NCI-H2107 (cell line): ENCODE measurements at regions not wholly inside any gene's neighbourhood (a gene's known extent, or its start where the extent isn't known, plus 50 kb on each side); places are given as distances from the start of the nearest gene placed in this dataset.
"Not testable (repeated sequence)": the region's sequence is repeated elsewhere in the genome, so short reads cannot be mapped to it uniquely, and the experiment has no call there.

Experiments
- DNase-seq: peaks from one replicate; lab custom pipeline; 2025; lab: John Stamatoyannopoulos, UW

DNA sequence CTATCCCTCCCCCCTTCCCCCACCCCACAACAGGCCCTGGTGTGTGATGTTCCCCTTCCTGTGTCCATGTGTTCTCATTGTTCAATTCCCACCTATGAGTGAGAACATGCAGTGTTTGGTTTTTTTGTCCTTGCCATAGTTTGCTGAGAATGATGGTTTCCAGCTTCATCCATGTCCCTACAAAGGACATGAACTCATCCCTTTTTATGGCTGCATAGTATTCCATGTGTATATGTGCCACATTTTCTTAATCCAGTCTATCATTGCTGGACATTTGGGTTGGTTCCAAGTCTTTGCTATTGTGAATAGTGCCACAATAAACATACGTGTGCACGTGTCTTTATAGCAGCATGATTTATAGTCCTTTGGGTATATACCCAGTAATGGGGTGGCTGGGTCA lies 52.3 kb upstream of the MAN1A2 start:
- not testable (repeated sequence) for DNase-seq

DNA sequence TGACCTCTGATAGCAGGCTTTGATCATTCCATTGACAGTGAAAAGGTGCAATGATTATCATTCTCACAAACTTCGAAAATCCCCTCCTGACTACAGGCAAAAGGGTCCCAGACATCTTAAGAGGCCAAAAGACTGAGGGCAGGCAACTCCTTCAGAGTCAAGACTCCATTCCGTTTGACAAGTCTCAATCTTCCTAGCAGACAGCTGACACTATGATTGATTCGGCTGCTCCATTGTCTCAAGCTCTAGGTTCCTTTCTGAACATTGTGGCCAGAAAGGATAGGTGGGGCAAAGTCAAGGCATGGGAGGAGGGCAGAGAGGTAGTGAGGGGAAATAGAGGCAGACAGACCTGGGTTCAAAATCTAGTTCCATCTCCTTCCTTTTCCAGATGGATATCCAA lies 53.7 kb upstream of the MAN1A2 start:
- DNase-seq = no peak

DNA sequence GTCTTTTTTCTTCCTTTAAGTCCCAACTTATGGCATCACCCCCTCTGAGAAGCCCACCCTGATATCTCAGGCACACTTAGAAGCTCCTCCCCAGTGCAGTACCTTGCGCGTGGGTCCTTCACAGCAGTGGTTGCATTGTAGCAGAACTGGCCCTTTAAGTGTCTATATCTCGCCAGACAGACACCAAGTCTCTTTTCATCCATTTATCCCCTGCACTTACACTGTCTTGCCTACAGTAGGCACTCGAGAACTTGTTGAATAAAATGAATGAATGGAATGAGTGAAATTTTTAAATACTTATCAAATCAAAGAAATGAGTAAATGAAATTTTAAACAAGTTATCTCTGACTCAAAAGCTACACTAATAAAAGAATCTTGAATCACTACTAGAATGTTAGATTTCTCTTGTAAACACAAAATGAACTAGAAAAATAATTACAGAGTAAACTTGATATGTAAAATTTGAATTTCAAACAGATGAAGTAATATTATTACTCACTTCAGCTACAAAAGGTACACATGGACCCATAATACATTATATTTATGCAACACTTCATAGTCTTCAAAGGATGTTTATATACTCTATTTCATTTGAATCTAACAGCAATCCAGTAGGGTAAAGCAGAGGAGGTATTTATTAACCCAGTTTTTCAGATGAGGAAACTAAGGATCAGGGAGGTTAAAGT lies 54.7 kb upstream of the MAN1A2 start:
- DNase-seq = no peak

DNA sequence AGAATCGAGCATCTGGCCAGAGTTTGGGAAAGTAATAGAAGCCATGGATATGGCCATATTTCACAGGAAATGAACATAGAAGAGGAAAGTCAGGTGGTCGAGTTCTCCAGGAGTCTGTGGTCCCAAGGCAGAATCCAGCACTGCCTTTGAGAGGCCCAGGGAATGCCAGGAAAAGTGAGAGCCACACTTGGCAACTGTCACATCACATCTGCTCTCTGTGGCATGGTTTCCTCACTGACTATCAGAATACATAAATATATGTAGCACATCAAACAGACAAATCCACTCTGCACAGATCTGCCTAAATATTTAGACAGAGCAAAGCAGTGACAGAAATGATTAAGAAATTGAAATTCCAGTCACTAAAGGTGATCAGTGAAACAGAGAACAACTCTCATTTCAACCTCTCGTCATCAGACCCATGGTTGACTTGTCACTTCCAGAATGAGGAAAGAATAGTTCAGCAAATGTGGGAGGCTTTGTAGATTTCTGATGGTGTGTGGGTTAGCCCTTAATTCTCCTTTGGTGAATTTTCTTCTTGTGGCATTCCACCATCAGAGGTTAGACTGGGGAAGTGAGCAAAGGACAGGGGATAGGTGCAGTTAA lies 58.8 kb upstream of the MAN1A2 start:
- DNase-seq = no peak

DNA sequence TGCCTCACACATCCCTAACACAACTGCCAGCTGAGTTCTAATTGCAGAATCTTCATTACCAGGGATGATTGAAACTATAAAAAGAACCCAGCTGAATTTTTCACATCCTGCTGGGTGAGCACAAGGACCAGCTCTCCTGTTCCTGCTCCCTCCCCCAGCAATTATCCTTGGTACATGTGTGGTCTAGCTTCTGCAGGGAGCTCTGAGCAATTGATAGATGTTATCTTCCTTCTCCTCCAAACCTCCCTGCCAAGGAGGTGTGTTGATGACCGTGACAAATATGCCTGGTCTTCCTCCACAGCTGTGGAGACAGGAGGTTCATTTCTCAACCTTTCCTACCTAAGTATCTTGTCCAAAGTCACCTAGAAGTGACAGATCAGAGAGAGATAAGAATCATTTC lies 65.3 kb upstream of the MAN1A2 start:
- DNase-seq = no peak

DNA sequence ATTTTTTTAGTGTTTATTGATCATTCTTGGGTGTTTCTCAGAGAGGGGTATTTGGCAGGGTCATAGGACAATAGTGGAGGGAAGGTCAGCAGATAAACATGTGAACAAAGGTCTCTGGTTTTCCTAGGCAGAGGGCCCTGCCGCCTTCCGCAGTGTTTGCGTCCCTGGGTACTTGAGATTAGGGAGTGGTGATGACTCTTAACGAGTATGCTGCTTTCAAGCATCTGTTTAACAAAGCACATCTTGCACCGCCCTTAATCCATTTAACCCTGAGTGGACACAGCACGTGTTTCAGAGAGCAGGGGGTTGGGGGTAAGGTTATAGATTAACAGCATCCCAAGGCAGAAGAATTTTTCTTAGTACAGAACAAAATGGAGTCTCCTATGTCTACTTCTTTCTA lies 67.1 kb upstream of the MAN1A2 start:
- DNase-seq = not testable (repeated sequence)

DNA sequence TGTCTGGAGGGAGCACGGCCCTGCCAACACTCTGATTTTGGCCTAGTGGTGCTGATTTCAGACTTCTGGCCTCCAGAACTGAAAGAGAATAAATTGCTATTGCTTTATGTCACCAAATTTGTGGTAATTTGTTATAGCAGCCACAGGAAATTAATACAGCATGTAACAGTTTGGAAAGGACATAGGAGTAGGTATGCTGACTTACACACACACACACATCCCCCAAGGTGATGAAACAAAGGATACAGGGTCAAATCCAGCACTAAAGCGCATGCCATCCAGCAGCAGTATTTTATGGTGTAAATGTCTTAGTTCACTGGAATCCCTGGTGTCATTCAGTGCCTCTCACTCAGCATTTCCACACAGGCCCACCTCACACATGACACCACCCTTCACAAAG lies 72.2 kb upstream of the MAN1A2 start:
- DNase-seq = no peak

DNA sequence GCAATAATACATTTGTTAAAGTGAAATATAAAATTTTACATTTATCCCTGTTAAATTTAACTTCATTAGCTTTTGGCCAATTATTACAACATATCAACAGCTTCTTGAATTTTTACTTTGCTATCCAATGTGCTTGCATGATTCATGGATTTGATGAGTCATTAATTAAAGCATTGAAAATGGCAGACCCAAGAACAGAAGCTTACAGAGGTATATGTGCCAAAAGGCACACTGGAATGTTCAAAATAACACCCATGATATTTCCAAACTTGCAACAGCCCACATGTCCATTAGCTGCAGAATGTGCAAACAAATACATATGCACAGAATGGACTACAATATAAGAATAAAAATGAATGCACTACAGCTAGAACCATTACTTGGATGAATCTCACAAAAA lies 76.4 kb upstream of the MAN1A2 start:
- no peak for DNase-seq

DNA sequence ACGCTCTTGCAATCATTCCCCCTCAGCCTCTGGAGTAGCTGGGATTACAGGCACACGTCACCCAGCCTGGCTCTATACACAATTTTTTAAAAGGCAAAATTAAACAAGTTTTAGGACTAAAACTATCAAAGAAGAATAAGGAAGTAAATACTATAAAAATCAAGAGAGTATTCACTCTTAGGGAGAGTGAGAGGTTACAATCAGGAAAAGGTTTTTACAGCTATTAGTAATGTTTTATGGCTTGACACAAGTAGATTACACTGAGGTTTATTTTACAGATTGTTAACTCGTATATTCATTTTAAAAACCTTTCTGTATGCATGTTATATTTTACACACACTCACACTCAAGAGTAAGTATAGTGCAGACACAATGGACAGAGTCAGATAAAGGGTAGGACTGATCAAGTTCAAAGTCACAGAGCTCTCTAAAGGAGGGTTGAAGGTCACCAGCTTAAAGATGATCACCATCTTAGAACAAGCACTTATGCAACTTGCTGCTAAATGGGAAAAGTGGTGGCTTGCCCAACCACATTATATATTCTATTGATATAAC lies 77.9 kb upstream of the MAN1A2 start:
- no peak for DNase-seq

DNA sequence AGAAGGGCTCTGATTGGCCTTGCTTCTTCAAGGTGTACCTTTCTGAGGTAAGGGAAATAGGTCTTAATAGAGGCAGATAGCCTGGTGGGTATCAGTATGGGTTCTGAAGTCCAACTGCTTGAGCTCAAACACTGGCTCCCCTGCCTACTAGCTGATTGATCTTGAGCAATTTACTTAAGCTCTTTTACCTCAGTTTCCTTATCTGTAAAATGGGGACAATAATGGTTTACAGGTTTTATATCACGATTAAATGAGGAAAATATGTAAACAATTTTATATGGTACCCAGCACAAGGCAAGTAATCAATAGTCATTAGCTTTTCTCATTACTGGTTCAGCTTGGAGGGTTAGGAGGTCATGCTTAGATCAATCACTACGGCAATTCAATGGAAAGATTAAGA lies 75.8 kb upstream of the VTCN1 start:
- no peak for DNase-seq

DNA sequence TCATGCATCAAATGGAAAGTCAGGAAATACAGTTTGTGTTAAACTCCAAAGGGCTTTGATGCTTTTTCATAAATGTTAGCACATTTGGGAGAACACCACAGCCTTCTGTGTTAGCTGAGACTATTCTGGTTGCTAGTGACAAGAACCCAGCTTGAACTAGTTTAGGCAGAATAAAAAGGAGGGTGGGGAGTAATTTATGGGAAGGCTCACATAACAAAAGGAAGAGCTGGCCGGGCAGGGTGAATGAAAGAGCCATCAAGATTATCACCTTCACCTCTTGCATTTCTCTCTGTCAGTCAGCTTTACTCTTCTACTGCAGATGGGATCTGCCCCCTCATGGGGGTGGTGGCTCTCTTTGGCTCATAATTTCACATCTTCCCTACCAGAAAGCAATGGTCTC lies 75.4 kb upstream of the VTCN1 start:
- DNase-seq = no peak

DNA sequence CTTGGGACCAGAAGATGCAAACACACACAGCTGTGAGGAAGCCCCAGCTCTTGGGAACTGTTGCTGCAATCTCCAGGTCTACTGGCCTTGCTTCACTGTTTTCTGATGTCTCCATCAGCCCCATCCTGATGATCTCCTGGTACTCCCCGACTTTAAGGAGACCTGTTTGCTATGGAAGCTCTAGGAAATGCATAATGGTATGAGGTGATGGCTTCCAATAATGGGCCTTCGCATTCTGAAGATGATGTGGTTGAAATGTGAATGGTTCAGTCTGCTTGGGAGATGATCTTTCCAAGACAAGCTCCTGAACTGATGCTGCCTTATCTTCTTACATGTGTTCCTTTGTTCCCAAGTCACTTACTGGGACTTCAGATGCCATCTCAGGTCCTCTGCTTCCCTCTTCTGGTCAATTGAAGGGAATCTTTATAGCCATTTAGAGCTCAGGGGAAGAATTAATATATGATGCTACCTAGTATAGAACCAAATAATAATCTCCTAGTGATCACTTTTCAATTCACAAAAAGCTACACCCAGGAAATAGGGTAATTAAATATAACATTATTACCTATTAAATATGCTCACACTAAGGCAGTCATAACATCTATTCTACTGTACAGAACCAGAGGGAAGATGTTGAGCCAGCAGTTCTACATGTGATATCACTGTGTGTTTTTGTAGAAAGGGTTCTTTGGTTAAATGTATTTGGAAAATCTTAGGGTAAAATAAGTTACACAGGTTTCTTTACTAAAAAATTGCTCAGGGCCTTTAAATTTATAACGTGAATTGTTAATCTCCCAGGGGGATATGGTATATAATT lies 73.9 kb upstream of the VTCN1 start:
- DNase-seq = peak; percentile 8

DNA sequence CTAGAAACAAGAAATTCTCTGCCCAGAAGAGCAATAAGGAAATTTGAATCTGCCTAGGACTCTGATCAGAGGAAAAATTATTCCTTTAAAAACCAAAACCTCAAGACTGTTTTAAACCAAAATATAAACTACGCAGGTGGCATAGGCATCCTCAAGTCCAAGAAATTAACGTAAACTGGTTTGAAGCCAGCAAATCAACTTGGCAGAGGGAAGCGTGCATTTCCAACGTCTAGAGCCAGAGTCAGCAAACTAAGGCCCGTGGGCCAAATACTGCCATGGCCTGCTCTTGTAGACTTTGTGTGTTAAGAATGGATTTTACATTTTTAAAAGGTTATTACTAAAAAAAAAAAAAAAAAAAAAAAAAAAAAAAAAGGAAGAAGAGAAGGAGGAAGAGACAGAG lies 67.8 kb upstream of the VTCN1 start:
- no peak for DNase-seq

DNA sequence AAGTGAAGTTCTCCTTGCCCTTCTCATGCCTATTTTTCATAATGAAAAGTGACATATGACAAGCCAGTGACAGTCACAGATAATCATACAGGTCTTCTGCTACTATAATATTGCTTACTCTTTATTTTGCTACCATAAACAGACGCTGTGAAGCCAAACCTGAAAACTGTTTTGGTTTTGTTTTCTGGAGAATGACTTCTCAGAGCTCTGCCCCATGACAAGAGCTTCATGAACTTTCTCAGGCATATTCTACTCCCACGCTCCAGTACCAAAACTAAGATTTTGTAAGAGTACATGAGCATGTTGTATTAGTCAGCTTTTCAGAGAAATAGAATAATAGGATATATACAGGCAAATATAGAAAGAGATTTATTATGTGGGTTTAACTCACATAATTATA lies 64.3 kb upstream of the VTCN1 start:
- DNase-seq = no peak

DNA sequence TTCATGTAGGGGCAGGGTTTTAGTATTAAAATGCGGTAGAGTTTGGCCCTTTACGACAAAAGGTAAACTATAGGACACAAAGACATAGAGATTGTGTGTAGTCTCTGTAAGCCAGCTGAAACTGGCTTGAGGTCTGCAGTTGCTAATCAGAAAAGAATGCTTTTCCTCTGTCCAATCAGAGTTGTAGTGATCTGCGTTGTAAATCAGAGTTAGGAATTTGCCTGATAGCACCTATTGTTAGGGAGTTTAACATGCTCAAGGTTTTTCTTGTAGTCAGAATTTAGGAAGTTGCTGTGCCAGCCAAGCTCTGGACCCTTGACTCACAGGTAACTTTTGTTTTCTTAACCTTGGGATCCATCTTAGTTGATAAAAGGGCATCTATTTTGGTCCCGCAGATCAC lies 61.2 kb upstream of the VTCN1 start:
- no peak for DNase-seq

DNA sequence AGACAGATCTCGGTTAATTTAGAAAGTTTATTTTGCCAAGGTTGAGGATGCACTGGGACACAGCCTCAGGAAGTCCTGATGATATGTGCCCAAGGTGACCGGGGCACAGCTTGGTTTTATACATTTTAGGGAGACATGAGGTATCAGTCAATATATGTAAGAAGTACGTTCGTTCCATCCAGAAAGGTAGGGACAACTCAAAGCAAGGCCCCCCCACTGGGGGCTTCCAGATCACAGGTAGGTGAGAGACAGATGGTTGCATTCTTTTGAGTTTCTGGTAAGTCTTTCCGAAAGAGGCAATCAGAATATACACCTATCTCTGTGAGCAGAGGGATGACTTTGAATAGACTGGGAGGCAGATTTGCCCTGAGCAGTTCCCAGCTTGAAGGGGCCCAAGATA lies 60.4 kb upstream of the VTCN1 start:
- no peak for DNase-seq

DNA sequence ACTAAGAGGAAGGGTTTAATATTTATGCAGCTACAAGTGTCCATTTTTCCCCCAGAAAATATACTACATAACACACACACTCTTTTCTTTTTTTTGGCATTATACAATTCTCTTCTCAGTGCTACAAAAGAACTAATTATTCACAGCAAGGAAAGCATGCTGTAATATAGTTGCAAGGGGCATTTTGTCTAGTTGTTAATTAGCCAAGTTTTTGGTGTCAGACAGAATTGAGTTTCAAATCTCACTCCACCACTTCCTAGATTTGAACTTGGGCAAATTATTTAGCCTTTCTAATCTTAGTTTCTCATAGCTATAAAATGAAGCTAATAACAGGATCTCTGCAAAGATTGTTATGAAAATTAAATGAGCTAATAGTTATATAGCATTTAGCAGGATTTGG lies 60.0 kb upstream of the VTCN1 start:
- no peak for DNase-seq

DNA sequence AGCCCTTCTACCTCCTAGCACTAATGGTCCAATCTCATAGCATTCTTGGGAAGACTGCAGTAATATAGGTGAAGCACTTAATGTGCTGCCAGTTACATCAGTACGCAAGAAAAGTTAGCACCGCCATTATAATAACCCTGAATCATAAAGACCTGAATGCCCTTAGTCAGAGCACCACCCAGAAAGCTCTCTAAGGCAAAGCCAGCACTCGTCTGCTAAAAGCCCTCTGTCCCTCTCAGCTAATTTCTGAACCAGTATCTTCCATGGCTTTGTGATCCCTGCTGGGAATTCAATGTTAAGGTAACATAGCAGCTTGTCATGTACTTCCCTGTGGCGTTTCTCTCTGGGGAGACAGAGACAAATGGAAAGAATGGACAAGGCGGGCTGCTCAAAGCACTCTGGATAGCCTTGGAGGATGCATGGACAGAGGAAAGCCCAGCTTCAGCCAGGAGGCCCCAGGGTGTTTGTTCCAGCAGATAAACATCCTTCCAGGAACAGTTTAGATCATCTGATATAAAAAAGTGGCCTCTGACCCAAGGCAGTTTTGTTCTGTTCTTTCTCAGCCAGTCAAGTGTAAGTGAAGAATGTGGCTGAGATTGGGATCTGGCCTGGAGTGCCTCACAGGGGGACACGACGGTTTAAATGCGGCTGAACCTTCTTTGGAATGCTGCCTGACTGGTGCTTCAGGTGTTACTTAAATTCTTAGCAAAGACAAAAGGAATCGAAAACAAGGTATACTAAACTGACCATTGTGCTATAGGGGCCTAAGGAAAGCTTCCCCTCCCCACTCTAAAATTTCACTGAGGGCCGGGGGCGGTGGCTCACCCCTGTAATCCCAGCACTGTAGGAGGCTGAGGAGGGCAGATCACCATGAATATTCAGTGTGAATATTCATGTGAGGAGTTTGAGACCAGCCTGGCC lies 58.1 kb upstream of the VTCN1 start:
- DNase-seq = no peak

DNA sequence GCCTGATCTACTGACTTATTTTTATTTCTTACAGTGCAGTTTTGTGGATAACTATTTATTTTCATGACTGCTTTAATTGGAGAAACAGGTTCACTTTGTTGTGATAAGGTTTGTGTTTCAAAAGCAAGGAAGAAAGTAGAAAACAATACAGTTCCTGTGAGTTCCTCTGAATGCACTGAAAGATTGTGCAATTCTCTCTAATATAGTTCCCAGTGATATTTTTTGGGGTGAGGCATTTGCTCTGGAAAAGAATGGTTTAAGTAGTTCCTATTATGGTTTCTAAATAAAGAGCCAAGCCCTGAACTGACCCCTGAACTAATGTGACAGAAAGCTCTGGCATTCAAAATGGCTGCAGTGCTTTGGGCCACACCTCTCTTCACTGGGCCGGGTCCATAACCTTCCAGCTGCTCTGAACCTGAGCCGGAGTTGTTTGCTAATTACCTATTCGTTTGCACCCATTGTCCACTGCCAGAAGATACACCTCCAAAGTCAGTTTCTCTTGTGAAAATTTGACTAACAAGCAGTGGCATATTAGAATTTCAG lies 56.6 kb upstream of the VTCN1 start:
- no peak for DNase-seq

DNA sequence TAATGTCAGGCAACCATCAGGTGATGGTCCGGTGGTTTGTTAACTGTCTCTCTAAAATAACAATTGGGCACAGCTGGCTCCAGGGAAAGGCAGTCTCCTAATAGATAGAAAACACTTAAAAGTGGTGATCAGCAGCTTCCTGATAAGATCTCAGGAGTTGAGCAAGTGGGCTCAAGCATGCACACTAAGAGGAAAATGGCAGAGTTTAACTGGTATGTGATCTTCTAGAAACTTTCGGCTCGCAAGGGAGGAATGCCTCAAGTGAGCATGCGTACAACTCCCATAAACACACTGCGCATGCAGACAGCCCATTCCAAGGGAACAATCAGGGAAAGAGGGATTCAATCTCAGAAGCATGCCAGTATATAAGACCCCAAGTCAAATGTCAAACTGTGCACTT lies 52.2 kb upstream of the VTCN1 start:
- no peak for DNase-seq

DNA sequence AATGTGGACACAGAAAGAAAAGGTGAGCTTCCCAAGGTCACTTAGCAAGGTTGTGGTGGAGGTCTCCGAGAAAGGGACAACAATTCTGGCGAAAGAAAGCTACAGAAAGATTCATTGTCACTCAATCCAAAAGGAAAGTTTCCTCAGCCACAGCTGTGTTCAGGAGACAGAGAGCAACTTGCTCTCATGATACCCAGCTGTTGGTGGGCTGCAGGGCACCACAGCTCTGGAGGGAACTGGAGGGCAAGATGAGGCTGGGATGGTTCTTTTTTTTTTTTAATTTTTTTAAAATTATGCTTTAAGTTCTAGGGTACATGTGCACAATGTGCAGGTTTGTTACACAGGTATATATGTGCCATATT lies 50.7 kb upstream of the VTCN1 start:
- DNase-seq = no peak
